GM12878 (cell line): ENCODE measurements at regions not wholly inside any gene's neighbourhood (a gene's known extent, or its start where the extent isn't known, plus 50 kb on each side); places are given as distances from the start of the nearest gene placed in this dataset.

Source experiments
- ATAC-seq: fragments of 200-7000 bp; cut with Tn5 transposase; 3 replicates; pipeline ENCODE4 v1.9.1; 2020; ENCODE audit warnings: mild to moderate bottlenecking, moderate library complexity
- BruUV-seq: library from RNA; stranded (reverse); fragments of 400-500 nt; replicated peaks from 2 replicates; lab custom pipeline; 2021; lab: Mats Ljungman, UMichigan
- CTCF ChIA-PET: fragments of 300-600 bp; sonication (Branson Sonifier 250); formaldehyde crosslinking; extraction: SDS; loops from one replicate; lab custom pipeline; 2021; ENCODE audit warnings: inconsistent platforms; lab: Yijun Ruan, JAX
- POLR2A ChIA-PET: fragments of 350-600 bp; formaldehyde crosslinking; extraction: SDS; loops from one replicate; lab custom pipeline; 2021; ENCODE audit warnings: inconsistent platforms; lab: Charles Lee
- RAD21 ChIA-PET: fragments of 300-600 bp; sonication (Branson Sonifier 250); formaldehyde crosslinking; loops from one replicate; lab custom pipeline; 2023; ENCODE audit warnings: antibody characterized with exemption; ENCODE audit not compliant: unreplicated experiment; lab: Charles Lee
- SMC1A ChIA-PET: fragments of 300-600 bp; sonication (Branson Sonifier 250); formaldehyde crosslinking; loops from one replicate; lab custom pipeline; 2023; ENCODE audit not compliant: unreplicated experiment, uncharacterized antibody; lab: Charles Lee
- DNase-seq: peaks from one replicate; pipeline ENCODE4 v3.0.0-alpha.2; 2011; ENCODE audit warnings: low read depth, low spot score
- FAIRE-seq: peaks from 3 replicates; lab custom pipeline; 2011; peaks lifted over from hg19 to GRCh38; lab: Jason Lieb, UNC
- H2AFZ ChIP-seq: 2 replicates; pipeline ENCODE4 v1.6.0; 2011; ENCODE audit warnings: low read depth, low read length, control low read depth; ENCODE audit not compliant: control insufficient read depth
- H3K27ac ChIP-seq: 2 replicates; pipeline ENCODE4 v1.5.1; 2011; ENCODE audit warnings: control low read depth; ENCODE audit not compliant: control insufficient read depth, insufficient read depth
- H3K27me3 ChIP-seq, 2 experiments: replicated peaks in 1 of 2; 2 replicates each; pipeline versions ENCODE4 v1.6.0 to v1.6.1; 2011; ENCODE audit warnings: low read length in 1 of 2; ENCODE audit not compliant: control insufficient read depth in 2 of 2, insufficient read depth in 2 of 2
- H3K36me3 ChIP-seq, 2 experiments: 2 replicates each; pipeline ENCODE4 v1.5.1; 2011; ENCODE audit warnings: low read length in 1 of 2; ENCODE audit not compliant: control insufficient read depth in 2 of 2, insufficient read depth in 2 of 2
- H3K4me1 ChIP-seq: 2 replicates; pipeline ENCODE4 v1.6.1; 2011; ENCODE audit warnings: mild to moderate bottlenecking, low read length, moderate library complexity, mixed read lengths; ENCODE audit not compliant: control insufficient read depth, insufficient read depth
- H3K4me2 ChIP-seq: 2 replicates; pipeline ENCODE4 v1.6.0; 2011; ENCODE audit warnings: control low read depth; ENCODE audit not compliant: control insufficient read depth, insufficient read depth
- H3K4me3 ChIP-seq: fragments of 200-600 bp; sonication (generic); 2 replicates; pipeline ENCODE4 v1.5.1; 2016
- H3K79me2 ChIP-seq: 2 replicates; pipeline ENCODE4 v1.6.0; 2011; ENCODE audit warnings: low read length; ENCODE audit not compliant: control insufficient read depth, insufficient read depth
- H3K9ac ChIP-seq: 2 replicates; pipeline ENCODE4 v1.8.0; 2011; ENCODE audit warnings: low read length, control low read depth, mixed read lengths; ENCODE audit not compliant: control insufficient read depth, insufficient read depth
- H3K9me3 ChIP-seq: replicated peaks from 3 replicates; pipeline ENCODE4 v1.5.1; 2011; ENCODE audit warnings: mild to moderate bottlenecking, low read length; ENCODE audit not compliant: control insufficient read depth, insufficient read depth
- H4K20me1 ChIP-seq: 2 replicates; pipeline ENCODE4 v1.6.0; 2011; ENCODE audit not compliant: control insufficient read depth, insufficient read depth
- ATF2 ChIP-seq: IDR thresholded peaks from 2 replicates; pipeline ENCODE4 v1.6.1; 2012; ENCODE audit warnings: low read length, inconsistent platforms
- BCLAF1 ChIP-seq: fragments of 450-650 bp; IDR thresholded peaks from 2 replicates; pipeline ENCODE4 v1.6.1; 2017; ENCODE audit warnings: antibody characterized with exemption, mild to moderate bottlenecking, moderate library complexity
- JUND ChIP-seq: IDR thresholded peaks from 2 replicates; pipeline ENCODE4 v1.6.1; 2012; ENCODE audit warnings: low read depth, mild to moderate bottlenecking, low read length, improper control_type of control experiment, moderate library complexity
- MTA3 ChIP-seq: IDR thresholded peaks from 2 replicates; pipeline ENCODE4 v1.6.1; 2012; ENCODE audit warnings: low read length, inconsistent platforms, borderline replicate concordance
- RBBP5 ChIP-seq: fragments of 200-600 bp; sonication (generic); conservative IDR thresholded peaks from 2 replicates; pipeline ENCODE4 v1.6.1; 2016
- SIX5 ChIP-seq: IDR thresholded peaks from 2 replicates; pipeline ENCODE4 v1.6.1; 2011; ENCODE audit warnings: mild to moderate bottlenecking, low read depth, low read length, moderate library complexity; ENCODE audit not compliant: severe bottlenecking
- SMARCA5 ChIP-seq: fragments of 450-650 bp; IDR thresholded peaks from 2 replicates; pipeline ENCODE4 v1.6.1; 2017; ENCODE audit warnings: mild to moderate bottlenecking
- SREBF2 ChIP-seq: IDR thresholded peaks from 2 replicates; pipeline ENCODE4 v1.6.1; 2012; ENCODE audit warnings: mild to moderate bottlenecking, low read length
- STAT1 ChIP-seq: fragments of 450-650 bp; conservative IDR thresholded peaks from 2 replicates; pipeline ENCODE4 v1.6.1; 2014; ENCODE audit warnings: antibody characterized with exemption, mild to moderate bottlenecking
- ZNF24 ChIP-seq: fragments of 450-650 bp; IDR thresholded peaks from 2 replicates; pipeline ENCODE4 v1.6.1; 2017; ENCODE audit warnings: antibody characterized with exemption, mild to moderate bottlenecking
- WGBS: methylation state at CpG from one replicate; pipeline ENCODE4 v1.1.6; 2016; ENCODE audit warnings: low lambda C conversion rate; ENCODE audit not compliant: insufficient replicate concordance, insufficient coverage; ENCODE audit errors: missing lambda C conversion rate; 5-methylcytosine and 5-hydroxymethylcytosine counted together
- in situ Hi-C: fragments of 300-500 bp; cut with MboI; formaldehyde crosslinking; loops from 9 replicates; pipeline ENCODE4 v1.14.3; 2018; ENCODE audit warnings: mixed read lengths
- intact Hi-C: fragments of 100-400 bp; cut with micrococcal nuclease; formaldehyde crosslinking; loops from one replicate; pipeline ENCODE4 v1.14.2; 2022; ENCODE audit not compliant: unreplicated experiment
- TF ChIP-seq, protein P1 (sequence below): fragments of 450-650 bp; IDR thresholded peaks from 2 replicates; pipeline ENCODE4 v1.6.1; 2017; ENCODE audit warnings: mild to moderate bottlenecking, low read depth, inconsistent platforms; ENCODE audit not compliant: poor library complexity, severe bottlenecking
- TF ChIP-seq, protein P2 (sequence below): IDR thresholded peaks from 2 replicates; pipeline ENCODE4 v1.6.1; 2011; ENCODE audit warnings: low read depth, mild to moderate bottlenecking, low read length, moderate library complexity, borderline replicate concordance; ENCODE audit errors: extremely low read depth

GRCh38 chr5:2000591-2000990 lies 117.9 kb upstream of the IRX4 start:
- Histone ChIP-seq H2AFZ (no peak overlapping the region), H3K4me2 (no peak overlapping the region), H4K20me1 (no peaks in the 10 kb centered on the region), H3K9me3 (no peaks in the 10 kb centered on the region; the same call in 2 of the 3 replicates), H3K9ac (no peak overlapping the region), H3K27ac (no peak overlapping the region), H3K27me3 (no peaks in the 10 kb centered on the region; a peak in 1 of 4 replicates), H3K36me3 (no peaks in the 10 kb centered on the region), H3K4me1 (no peaks in the 10 kb centered on the region), H3K79me2 (no peaks in the 10 kb centered on the region), H3K4me3 (no peak overlapping the region)
- ChIA-PET POLR2A (no interaction called here), CTCF (no interaction called here), SMC1A (no interaction called here), RAD21 (no interaction called here)
- ATAC-seq (no peak), DNase-seq (no peak), FAIRE-seq (no peak)
- no peak for TF ChIP-seq SMARCA5
- no peak for TF ChIP-seq RBBP5
- no peak for TF ChIP-seq STAT1
- no peak for TF ChIP-seq SIX5
- TF ChIP-seq ATF2 = no peak
- TF ChIP-seq, protein P1, sequence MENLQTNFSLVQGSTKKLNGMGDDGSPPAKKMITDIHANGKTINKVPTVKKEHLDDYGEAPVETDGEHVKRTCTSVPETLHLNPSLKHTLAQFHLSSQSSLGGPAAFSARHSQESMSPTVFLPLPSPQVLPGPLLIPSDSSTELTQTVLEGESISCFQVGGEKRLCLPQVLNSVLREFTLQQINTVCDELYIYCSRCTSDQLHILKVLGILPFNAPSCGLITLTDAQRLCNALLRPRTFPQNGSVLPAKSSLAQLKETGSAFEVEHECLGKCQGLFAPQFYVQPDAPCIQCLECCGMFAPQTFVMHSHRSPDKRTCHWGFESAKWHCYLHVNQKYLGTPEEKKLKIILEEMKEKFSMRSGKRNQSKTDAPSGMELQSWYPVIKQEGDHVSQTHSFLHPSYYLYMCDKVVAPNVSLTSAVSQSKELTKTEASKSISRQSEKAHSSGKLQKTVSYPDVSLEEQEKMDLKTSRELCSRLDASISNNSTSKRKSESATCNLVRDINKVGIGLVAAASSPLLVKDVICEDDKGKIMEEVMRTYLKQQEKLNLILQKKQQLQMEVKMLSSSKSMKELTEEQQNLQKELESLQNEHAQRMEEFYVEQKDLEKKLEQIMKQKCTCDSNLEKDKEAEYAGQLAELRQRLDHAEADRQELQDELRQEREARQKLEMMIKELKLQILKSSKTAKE = no peak
- no peak for TF ChIP-seq MTA3
- TF ChIP-seq, protein P2, sequence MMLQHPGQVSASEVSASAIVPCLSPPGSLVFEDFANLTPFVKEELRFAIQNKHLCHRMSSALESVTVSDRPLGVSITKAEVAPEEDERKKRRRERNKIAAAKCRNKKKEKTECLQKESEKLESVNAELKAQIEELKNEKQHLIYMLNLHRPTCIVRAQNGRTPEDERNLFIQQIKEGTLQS = no peak
- no peak for TF ChIP-seq SREBF2
- TF ChIP-seq ZNF24 = no peak
- no peak for TF ChIP-seq BCLAF1
- no peak for TF ChIP-seq JUND
- intact Hi-C loops (no loop called here), in situ Hi-C loops (no loop called here)
- 37% methylated on average over 12 of the region's 12 CpGs for WGBS
- no TSS peak for BruUV-seq
